Fibroblast of the conjunctiva (primary cell): ENCODE measurements at regions not wholly inside any gene's neighbourhood (a gene's known extent, or its start where the extent isn't known, plus 50 kb on each side); places are given as distances from the start of the nearest gene placed in this dataset.

ENCODE experiments used
- DNase-seq: peaks from one replicate; pipeline ENCODE4 v3.0.0-alpha.2; 2010; ENCODE audit warnings: low read depth

GRCh38 chr20:40769677-40770285 lies 80.7 kb upstream of the MAFB start:
- DNase-seq = no peak

GRCh38 chr20:40770564-40771307 lies 81.7 kb upstream of the MAFB start:
- DNase-seq = no peak

DNA sequence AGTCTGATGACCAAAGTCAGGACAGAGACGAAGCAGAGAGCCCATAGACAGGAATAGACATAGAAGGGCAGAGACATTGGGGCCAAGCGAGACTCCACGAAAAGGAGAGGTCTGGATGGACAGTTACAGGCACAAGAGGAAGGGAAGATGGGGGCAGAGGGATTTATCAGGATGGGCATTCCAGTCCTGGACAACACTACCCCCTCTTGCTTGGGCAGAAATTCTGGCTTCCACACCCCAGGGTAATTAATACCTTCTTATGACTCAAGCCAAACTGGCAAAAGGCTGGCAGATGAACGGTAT lies 82.2 kb upstream of the MAFB start:
- DNase-seq = no peak

- DNase-seq = no peak
These were observed 82.9 kb upstream of the MAFB start for GRCh38 chr20:40771848-40772511.

DNA sequence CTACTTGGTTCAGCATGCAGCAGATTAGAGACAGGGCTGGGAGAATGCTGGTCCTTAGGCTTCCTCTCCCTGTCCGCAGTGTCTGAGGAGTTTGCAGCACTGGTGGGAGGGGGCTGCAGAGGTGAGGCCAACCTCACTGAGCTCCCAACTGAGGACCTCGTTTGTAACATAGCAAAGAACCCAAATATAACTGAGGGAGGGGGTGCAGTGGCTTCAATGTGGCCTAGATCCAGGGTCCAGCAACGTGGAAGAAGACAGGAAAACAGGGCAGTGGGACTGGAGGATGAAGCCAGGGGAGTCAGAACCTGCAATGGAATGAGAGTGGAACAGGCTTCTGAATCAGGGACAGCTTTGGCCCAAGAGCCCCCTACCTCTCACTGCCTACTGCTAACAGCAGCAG lies 84.3 kb upstream of the MAFB start:
- DNase-seq = no peak

GRCh38 chr20:40774252-40774651 lies 85.2 kb upstream of the MAFB start:
- DNase-seq = no peak

DNA sequence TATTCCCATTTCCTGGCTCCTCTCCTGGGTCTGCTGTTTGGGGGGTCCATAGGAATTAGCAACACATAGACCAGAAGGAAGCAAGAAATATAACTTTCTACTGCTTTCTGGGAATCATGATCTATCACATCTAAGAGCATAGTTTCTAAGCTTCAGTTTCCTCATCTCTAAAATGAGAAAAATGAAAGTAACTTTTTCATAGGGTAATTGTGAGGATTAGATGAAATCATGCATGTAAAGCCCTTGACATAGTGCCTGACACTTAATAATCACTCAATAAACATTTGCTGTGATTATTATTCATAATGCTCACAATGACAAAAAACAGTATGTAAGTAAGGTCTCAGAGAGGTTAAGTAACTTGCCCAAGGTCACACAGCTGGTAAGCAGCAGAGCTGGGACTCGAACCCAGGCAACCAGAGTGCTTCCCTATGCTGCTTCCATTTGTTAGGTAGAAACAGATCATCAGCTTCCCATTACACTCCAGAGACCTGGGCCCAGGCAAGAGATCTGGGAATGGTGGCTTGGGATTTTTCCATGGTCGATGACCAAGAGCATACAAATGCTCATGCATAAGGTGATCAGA lies 86.6 kb upstream of the MAFB start:
- DNase-seq = no peak

GRCh38 chr20:40776466-40777457 lies 87.7 kb upstream of the MAFB start:
- no peak for DNase-seq

GRCh38 chr20:40777653-40778052 lies 88.6 kb upstream of the MAFB start:
- no peak for DNase-seq

GRCh38 chr20:40778894-40779496 lies 90.0 kb upstream of the MAFB start:
- DNase-seq = no peak

DNA sequence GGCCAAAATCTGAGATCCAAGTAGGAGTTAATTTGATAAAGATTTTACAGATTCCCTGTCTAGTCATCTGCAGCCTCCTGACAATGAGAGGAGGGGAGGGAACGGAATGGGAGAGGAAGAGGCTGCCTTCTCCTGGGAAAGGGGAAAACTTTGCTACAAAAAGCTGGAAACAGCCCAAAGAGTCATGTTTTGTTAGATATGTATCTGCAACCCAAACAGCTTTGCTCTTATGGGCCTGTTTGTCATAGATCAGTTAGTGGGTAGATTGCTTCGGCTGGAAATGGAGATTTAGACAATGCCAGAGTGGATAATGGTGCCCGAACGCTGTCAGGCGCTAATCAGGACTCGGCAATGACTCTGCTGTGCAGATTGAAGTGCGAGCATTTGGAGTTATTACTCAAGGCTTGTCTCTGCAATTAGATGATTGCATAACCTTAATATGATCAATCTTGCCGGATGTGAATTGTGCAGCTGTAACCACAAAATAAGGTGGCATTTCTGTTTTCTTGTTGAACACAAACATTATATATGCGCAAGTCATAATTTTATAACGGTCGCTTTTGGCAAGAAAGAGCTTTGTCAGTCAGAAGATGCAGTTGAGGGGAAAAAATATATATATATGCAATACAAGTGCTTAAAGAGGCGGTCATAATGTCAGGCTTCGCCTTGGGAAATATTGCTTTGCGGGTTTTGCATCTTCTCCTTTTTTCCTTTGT lies 92.4 kb upstream of the MAFB start:
- no peak for DNase-seq

GRCh38 chr20:40782043-40782368 lies 93.0 kb upstream of the MAFB start:
- DNase-seq = no peak

- no peak for DNase-seq
These were observed 96.3 kb upstream of the MAFB start for GRCh38 chr20:40785346-40785745.

- no peak for DNase-seq
These were observed 97.3 kb upstream of the MAFB start for GRCh38 chr20:40786336-40786735.

- DNase-seq = no peak
These were observed 98.9 kb upstream of the MAFB start for GRCh38 chr20:40787941-40788340.

DNA sequence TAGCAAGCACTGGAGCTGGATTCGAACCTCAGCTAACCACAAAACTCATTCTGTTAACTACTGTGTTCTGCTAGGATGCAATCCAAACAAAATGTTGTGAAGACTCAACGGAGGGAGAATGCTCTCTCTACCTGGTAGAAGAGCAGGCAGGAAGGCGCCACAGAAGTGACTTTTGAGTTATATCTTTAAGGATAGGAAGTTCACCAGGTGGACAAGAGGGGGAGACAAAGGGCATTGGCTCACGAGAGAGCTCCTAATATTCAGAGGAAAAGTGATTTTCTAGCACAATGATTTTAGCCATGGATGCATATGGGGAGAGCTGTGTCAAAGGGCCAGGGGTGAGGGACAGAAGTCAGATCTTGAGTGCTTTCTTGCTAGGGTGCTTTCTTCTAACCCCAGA lies 108.4 kb upstream of the MAFB start:
- DNase-seq = no peak

- no peak for DNase-seq
These were observed 109.0 kb upstream of the MAFB start for GRCh38 chr20:40798066-40798465.

- no peak for DNase-seq
These were observed 113.8 kb upstream of the MAFB start for GRCh38 chr20:40802886-40803285.

DNA sequence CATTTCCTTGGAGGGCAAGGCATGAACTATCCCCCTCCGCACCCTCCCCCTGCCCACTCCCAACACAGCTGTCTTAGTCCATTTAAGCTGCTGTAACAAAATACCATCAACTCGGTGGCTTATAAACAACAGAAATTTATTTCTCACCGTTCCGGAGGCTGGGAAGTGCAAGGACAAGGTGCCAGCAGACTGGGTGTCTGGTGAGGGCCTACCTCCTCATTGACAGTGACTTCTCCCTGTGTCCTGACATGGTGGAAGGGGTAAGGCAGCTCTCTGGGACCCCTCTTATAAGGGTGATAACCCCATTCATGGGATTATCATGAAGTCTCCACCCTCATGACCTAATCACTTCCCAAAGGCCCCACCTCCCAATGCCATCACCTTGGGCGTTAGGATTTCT lies 114.3 kb upstream of the MAFB start:
- no peak for DNase-seq

DNA sequence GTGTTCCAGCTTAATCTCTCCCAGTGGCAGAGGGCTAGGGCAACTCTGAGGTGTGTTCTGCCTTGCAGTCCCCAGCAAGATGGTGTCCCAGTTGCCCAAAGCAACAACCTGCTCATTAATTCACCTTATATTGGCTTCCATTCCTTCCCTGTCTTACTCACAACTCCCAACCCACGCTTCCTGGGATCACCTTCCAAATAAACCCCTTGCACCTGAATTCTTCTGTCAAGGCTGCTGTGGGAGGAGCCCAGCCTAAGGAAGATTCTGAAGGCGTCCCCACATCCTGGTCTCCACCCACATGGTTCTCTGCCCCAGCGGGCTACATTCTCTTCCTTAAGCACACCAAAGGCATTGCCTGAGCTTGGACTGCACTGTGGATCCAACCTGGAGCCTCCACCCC lies 116.6 kb upstream of the MAFB start:
- DNase-seq = no peak
